DND-41 (cell line): ENCODE measurements at regions not wholly inside any gene's neighbourhood (a gene's known extent, or its start where the extent isn't known, plus 50 kb on each side); places are given as distances from the start of the nearest gene placed in this dataset.

Source experiments
- ATAC-seq: fragments of 200-7000 bp; cut with Tn5 transposase; 3 replicates; pipeline ENCODE4 v1.9.1; 2021; ENCODE audit warnings: low read depth; ENCODE audit not compliant: insufficient read depth
- DNase-seq: peaks from one replicate; pipeline ENCODE4 v3.0.0-alpha.2; 2020
- H2AFZ ChIP-seq: 2 replicates; pipeline ENCODE4 v1.6.0; 2012; ENCODE audit warnings: low read depth, low read length
- H3K27ac ChIP-seq: 2 replicates; pipeline ENCODE4 v1.5.1; 2012; ENCODE audit warnings: low read length, inconsistent platforms
- H3K27me3 ChIP-seq: fragments of 200-600 bp; sonication (generic); 2 replicates; pipeline ENCODE4 v1.6.0; 2012; ENCODE audit warnings: low read length, mild to moderate bottlenecking, inconsistent platforms; ENCODE audit not compliant: insufficient read depth, poor library complexity
- H3K36me3 ChIP-seq: 2 replicates; pipeline ENCODE4 v1.5.1; 2012; ENCODE audit warnings: low read length, inconsistent platforms; ENCODE audit not compliant: insufficient read depth
- H3K4me1 ChIP-seq: 2 replicates; pipeline ENCODE4 v1.5.1; 2012; ENCODE audit warnings: mild to moderate bottlenecking, low read length; ENCODE audit not compliant: insufficient read depth
- H3K4me2 ChIP-seq: 2 replicates; pipeline ENCODE4 v1.6.0; 2012; ENCODE audit warnings: mild to moderate bottlenecking, moderate library complexity, low read length, inconsistent platforms; ENCODE audit not compliant: insufficient read depth
- H3K4me3 ChIP-seq, 2 experiments: fragments of 200-600 bp in 1 of 2; shearing (Covaris generic) in 1 of 2; 2 replicates each; pipeline ENCODE4 v1.5.1; 2012 to 2016; ENCODE audit warnings: inconsistent platforms in 2 of 2, low read length in 2 of 2, mild to moderate bottlenecking in 2 of 2, low read depth in 1 of 2, moderate library complexity in 1 of 2
- H3K79me2 ChIP-seq: 2 replicates; pipeline ENCODE4 v1.6.0; 2012; ENCODE audit warnings: low read length, inconsistent platforms; ENCODE audit not compliant: insufficient read depth
- H3K9ac ChIP-seq: 2 replicates; pipeline ENCODE4 v1.6.0; 2012; ENCODE audit warnings: low read depth, mild to moderate bottlenecking, inconsistent platforms, low read length, moderate library complexity
- H3K9me3 ChIP-seq: 2 replicates; pipeline ENCODE4 v1.5.1; 2012; ENCODE audit warnings: low read length, moderate library complexity, mild to moderate bottlenecking, inconsistent platforms; ENCODE audit not compliant: insufficient read depth, severe bottlenecking
- H4K20me1 ChIP-seq: 2 replicates; pipeline ENCODE4 v1.6.0; 2012; ENCODE audit warnings: low read length; ENCODE audit not compliant: insufficient read depth
- EZH2 ChIP-seq: IDR thresholded peaks from 3 replicates; pipeline ENCODE4 v1.6.1; 2012; ENCODE audit warnings: borderline replicate concordance, low read depth, mild to moderate bottlenecking, moderate library complexity, low read length, inconsistent platforms; ENCODE audit not compliant: severe bottlenecking
- TF ChIP-seq, protein P1 (sequence below): IDR thresholded peaks from 2 replicates; pipeline ENCODE4 v1.5.1; 2012; ENCODE audit warnings: borderline replicate concordance, low read length, moderate library complexity, mild to moderate bottlenecking; ENCODE audit not compliant: poor library complexity, severe bottlenecking; ENCODE audit errors: extremely low read depth

DNA sequence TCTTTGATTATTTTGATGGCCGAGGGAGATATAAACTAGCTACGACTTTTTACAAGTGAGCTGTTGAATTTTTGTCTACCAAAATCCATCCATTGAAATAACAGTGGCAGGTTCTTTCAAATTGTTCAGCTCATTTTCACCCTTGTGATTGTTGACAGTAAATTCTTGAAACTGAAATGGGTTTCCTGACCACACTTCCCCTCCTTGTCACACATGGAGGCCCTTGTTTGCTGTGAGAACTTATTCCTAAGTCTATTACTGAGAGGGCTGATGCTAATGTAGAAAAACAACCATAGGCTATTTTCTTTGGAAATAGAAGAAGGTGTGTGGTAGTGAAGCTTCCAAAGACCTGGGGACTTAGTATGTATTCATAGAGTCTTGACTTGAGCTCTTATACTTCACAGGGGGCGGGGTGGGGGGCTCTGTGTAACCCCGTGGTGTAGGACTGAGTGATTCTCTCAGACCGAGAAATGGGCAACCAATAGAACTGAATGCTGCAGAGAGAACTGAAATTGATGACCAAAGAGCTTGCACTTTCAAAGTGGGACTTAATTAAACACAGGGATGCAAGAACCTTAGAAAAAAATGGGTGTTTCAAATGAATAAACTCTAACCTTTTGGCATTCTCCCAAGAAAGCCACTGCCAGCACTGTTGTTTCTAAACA is 718.9 kb downstream of the CCSER2 start:
- Histone ChIP-seq H3K36me3 (no peaks in the 10 kb centered on the region), H3K4me1 (no peaks in the 10 kb centered on the region), H2AFZ (no peak overlapping the region), H3K4me3 (no peak overlapping the region), H3K9me3 (no peaks in the 10 kb centered on the region), H3K79me2 (no peaks in the 10 kb centered on the region), H3K27me3 (no peaks in the 10 kb centered on the region), H4K20me1 (no peaks in the 10 kb centered on the region), H3K4me2 (no peak overlapping the region), H3K27ac (no peak overlapping the region), H3K9ac (no peak overlapping the region)
- no peak for ATAC-seq
- no peak for DNase-seq
- no peak for TF ChIP-seq EZH2
- TF ChIP-seq, protein P1, sequence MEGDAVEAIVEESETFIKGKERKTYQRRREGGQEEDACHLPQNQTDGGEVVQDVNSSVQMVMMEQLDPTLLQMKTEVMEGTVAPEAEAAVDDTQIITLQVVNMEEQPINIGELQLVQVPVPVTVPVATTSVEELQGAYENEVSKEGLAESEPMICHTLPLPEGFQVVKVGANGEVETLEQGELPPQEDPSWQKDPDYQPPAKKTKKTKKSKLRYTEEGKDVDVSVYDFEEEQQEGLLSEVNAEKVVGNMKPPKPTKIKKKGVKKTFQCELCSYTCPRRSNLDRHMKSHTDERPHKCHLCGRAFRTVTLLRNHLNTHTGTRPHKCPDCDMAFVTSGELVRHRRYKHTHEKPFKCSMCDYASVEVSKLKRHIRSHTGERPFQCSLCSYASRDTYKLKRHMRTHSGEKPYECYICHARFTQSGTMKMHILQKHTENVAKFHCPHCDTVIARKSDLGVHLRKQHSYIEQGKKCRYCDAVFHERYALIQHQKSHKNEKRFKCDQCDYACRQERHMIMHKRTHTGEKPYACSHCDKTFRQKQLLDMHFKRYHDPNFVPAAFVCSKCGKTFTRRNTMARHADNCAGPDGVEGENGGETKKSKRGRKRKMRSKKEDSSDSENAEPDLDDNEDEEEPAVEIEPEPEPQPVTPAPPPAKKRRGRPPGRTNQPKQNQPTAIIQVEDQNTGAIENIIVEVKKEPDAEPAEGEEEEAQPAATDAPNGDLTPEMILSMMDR = no peak

DNA sequence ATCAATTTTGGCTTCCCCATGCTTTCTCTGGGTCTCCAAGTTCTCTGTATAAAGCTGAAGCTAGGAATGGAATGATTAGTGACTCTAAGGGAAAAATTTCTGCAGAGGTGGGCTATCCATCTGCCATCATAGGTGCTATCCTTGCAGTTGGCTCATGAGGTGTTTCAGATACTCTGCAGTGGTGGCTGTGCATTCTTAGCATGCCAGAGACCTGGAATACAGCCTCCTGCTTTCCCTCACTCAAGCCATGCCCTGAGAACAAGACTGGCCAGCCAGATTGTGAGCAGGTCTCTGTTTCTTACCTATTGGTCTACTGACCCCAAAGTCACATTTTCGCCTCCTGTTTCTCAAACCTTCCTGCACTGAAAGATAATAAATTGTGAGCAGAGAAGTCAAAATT is 719.6 kb downstream of the CCSER2 start:
- Histone ChIP-seq H4K20me1 (no peaks in the 10 kb centered on the region), H2AFZ (no peak overlapping the region), H3K4me1 (no peaks in the 10 kb centered on the region), H3K36me3 (no peaks in the 10 kb centered on the region), H3K9me3 (no peaks in the 10 kb centered on the region), H3K9ac (no peak overlapping the region), H3K79me2 (no peaks in the 10 kb centered on the region), H3K4me2 (no peak overlapping the region), H3K4me3 (no peak overlapping the region), H3K27me3 (no peaks in the 10 kb centered on the region), H3K27ac (no peak overlapping the region)
- ATAC-seq (no peak), DNase-seq (no peak)
- TF ChIP-seq EZH2 = no peak
- TF ChIP-seq, protein P1 = no peak

GRCh38 chr10:85048644-85049043 is 720.3 kb downstream of the CCSER2 start:
- Histone ChIP-seq H4K20me1 (no peaks in the 10 kb centered on the region), H3K4me3 (no peak overlapping the region), H3K36me3 (no peaks in the 10 kb centered on the region), H3K27me3 (no peaks in the 10 kb centered on the region), H3K4me2 (no peak overlapping the region), H3K9me3 (no peaks in the 10 kb centered on the region), H3K79me2 (no peaks in the 10 kb centered on the region), H3K27ac (no peak overlapping the region), H3K4me1 (no peaks in the 10 kb centered on the region), H3K9ac (no peak overlapping the region), H2AFZ (no peak overlapping the region)
- no peak for ATAC-seq
- TF ChIP-seq EZH2 = no peak
- TF ChIP-seq, protein P1 = no peak
- DNase-seq = no peak

GRCh38 chr10:85060944-85061343 is 732.6 kb downstream of the CCSER2 start:
- Histone ChIP-seq H3K9ac (no peak overlapping the region), H3K4me3 (no peak overlapping the region), H3K36me3 (no peaks in the 10 kb centered on the region), H3K4me2 (no peak overlapping the region), H2AFZ (no peak overlapping the region), H3K79me2 (no peaks in the 10 kb centered on the region), H4K20me1 (no peaks in the 10 kb centered on the region), H3K27ac (no peak overlapping the region), H3K4me1 (no peaks in the 10 kb centered on the region), H3K27me3 (no peaks in the 10 kb centered on the region), H3K9me3 (no peaks in the 10 kb centered on the region)
- no peak for ATAC-seq
- no peak for DNase-seq
- TF ChIP-seq, protein P1 = no peak
